ENCODE measurements at regions not wholly inside any gene's neighbourhood (a gene's known extent, or its start where the extent isn't known, plus 50 kb on each side); places are given as distances from the start of the nearest gene placed in this dataset.

- TF ChIP-seq, protein P1, sequence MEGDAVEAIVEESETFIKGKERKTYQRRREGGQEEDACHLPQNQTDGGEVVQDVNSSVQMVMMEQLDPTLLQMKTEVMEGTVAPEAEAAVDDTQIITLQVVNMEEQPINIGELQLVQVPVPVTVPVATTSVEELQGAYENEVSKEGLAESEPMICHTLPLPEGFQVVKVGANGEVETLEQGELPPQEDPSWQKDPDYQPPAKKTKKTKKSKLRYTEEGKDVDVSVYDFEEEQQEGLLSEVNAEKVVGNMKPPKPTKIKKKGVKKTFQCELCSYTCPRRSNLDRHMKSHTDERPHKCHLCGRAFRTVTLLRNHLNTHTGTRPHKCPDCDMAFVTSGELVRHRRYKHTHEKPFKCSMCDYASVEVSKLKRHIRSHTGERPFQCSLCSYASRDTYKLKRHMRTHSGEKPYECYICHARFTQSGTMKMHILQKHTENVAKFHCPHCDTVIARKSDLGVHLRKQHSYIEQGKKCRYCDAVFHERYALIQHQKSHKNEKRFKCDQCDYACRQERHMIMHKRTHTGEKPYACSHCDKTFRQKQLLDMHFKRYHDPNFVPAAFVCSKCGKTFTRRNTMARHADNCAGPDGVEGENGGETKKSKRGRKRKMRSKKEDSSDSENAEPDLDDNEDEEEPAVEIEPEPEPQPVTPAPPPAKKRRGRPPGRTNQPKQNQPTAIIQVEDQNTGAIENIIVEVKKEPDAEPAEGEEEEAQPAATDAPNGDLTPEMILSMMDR (IDR thresholded peaks at IDR 0.05; ENCODE audit: insufficient read depth, low read length, poor library complexity, severe bottlenecking) = no peak
- no peak for TF ChIP-seq EZH2phosphoT487 (conservative IDR thresholded peaks at IDR 0.05; ENCODE audit: low read length)
Measured at GRCh38 chr2:217110550-217110949, 250.7 kb upstream of the TNP1 start.

Measured in SU-DHL-6 (cell line).